SK-N-SH (cell line): ENCODE measurements at regions not wholly inside any gene's neighbourhood (a gene's known extent, or its start where the extent isn't known, plus 50 kb on each side); places are given as distances from the start of the nearest gene placed in this dataset.

Experiments
- CTCF ChIA-PET: fragments of 300-600, 350-600 bp; formaldehyde crosslinking; extraction: SDS; loops from one replicate; lab custom pipeline; 2021; lab: Yijun Ruan, JAX
- POLR2A ChIA-PET: fragments of 350-600 bp; sonication (Branson Sonifier 250); formaldehyde crosslinking; extraction: SDS; loops from one replicate; lab custom pipeline; 2020; ENCODE audit warnings: antibody characterized with exemption, inconsistent platforms; lab: Yijun Ruan, JAX
- DNase-seq: peaks from one replicate; pipeline ENCODE4 v3.0.0; 2012
- H2AFZ ChIP-seq: fragments of 200-600 bp; sonication (generic); 2 replicates; pipeline ENCODE4 v1.8.1; 2016; ENCODE audit warnings: antibody characterized with exemption, mild to moderate bottlenecking, low read depth
- H3F3A ChIP-seq: fragments of 200-600 bp; sonication (generic); replicated peaks from 2 replicates; pipeline ENCODE3; 2016; ENCODE audit warnings: antibody characterized with exemption, mild to moderate bottlenecking; ENCODE audit not compliant: insufficient read depth
- H3K27ac ChIP-seq, 2 experiments: fragments of 200-500 bp in 1 of 2; fragments of 200-600 bp in 1 of 2; sonication (Bioruptor generic) in 1 of 2; sonication (generic), shearing (Covaris generic) in 1 of 2; 2 replicates each; pipeline versions ENCODE4 v1.5.1 to v1.6.1; 2014 to 2016; ENCODE audit warnings: low read depth in 2 of 2, inconsistent platforms in 1 of 2, low read length in 1 of 2, mild to moderate bottlenecking in 1 of 2, mixed read lengths in 1 of 2
- H3K27me3 ChIP-seq: fragments of 200-600 bp; sonication (generic), shearing (Covaris generic); 2 replicates; pipeline ENCODE4 v1.6.1; 2016; ENCODE audit warnings: mixed run types; ENCODE audit not compliant: insufficient read depth
- H3K36me3 ChIP-seq, 2 experiments: fragments of 200-500 bp in 1 of 2; fragments of 200-600 bp in 1 of 2; sonication (Bioruptor generic) in 1 of 2; sonication (generic) in 1 of 2; replicated peaks in 1 of 2; 2 replicates each; pipeline versions ENCODE3 to v1.5.1; 2014 to 2016; ENCODE audit warnings: low read length in 1 of 2, mild to moderate bottlenecking in 1 of 2; ENCODE audit not compliant: insufficient read depth in 2 of 2, control insufficient read depth in 1 of 2
- H3K4me1 ChIP-seq, 2 experiments: fragments of 200-500 bp in 1 of 2; fragments of 200-600 bp in 1 of 2; sonication (Bioruptor generic) in 1 of 2; sonication (generic), shearing (Covaris generic) in 1 of 2; 2 replicates each; pipeline versions ENCODE4 v1.5.1 to v1.6.1; 2014 to 2016; ENCODE audit warnings: low read depth in 1 of 2, low read length in 1 of 2, mixed run types in 1 of 2; ENCODE audit not compliant: insufficient read depth in 2 of 2, control insufficient read depth in 1 of 2
- H3K4me2 ChIP-seq: fragments of 200-600 bp; sonication (generic), shearing (Covaris generic); 2 replicates; pipeline ENCODE4 v1.6.1; 2017; ENCODE audit warnings: mixed run types
- H3K4me3 ChIP-seq, 2 experiments: fragments of 200-500 bp in 1 of 2; fragments of 200-600 bp in 1 of 2; sonication (Bioruptor generic) in 1 of 2; sonication (generic), shearing (Covaris generic) in 1 of 2; 2 replicates each; pipeline versions ENCODE4 v1.5.1 to v1.8.1; 2014 to 2016; ENCODE audit warnings: low read depth in 2 of 2, inconsistent platforms in 1 of 2, low read length in 1 of 2, mild to moderate bottlenecking in 1 of 2, mixed read lengths in 1 of 2, moderate library complexity in 1 of 2
- H3K79me2 ChIP-seq: fragments of 200-600 bp; sonication (generic); 2 replicates; pipeline ENCODE4 v1.8.1; 2017; ENCODE audit warnings: mild to moderate bottlenecking; ENCODE audit not compliant: insufficient read depth
- H3K9ac ChIP-seq: fragments of 200-600 bp; sonication (generic); 2 replicates; pipeline ENCODE4 v1.6.1; 2017; ENCODE audit warnings: mixed run types
- H3K9me2 ChIP-seq: fragments of 200-600 bp; sonication (generic); 2 replicates; pipeline ENCODE4 v1.6.1; 2017; ENCODE audit warnings: mixed run types
- H3K9me3 ChIP-seq: fragments of 200-600 bp; sonication (generic); 2 replicates; pipeline ENCODE4 v1.6.1; 2017; ENCODE audit warnings: mixed run types, mild to moderate bottlenecking, moderate library complexity
- H4K20me1 ChIP-seq: fragments of 200-600 bp; sonication (generic); 2 replicates; pipeline ENCODE4 v1.6.1; 2017; ENCODE audit warnings: mild to moderate bottlenecking, mixed run types; ENCODE audit not compliant: insufficient read depth
- ELF1 ChIP-seq: IDR thresholded peaks from 2 replicates; pipeline ENCODE4 v1.4.0; 2012
- EP300 ChIP-seq, 2 experiments: IDR thresholded peaks; 2 replicates each; pipeline versions ENCODE4 v1.4.0 to v1.6.1; 2012; ENCODE audit warnings: borderline replicate concordance in 1 of 2, low read depth in 1 of 2, low read length in 1 of 2
- EZH2phosphoT487 ChIP-seq: fragments of 200-600 bp; sonication (generic); IDR thresholded peaks from 2 replicates; pipeline ENCODE4 v1.6.1; 2017; ENCODE audit warnings: low read depth, mixed run types, mild to moderate bottlenecking, antibody characterized with exemption, moderate library complexity, borderline replicate concordance
- FOXJ3 ChIP-seq: sonication (generic); formaldehyde crosslinking; IDR thresholded peaks from 2 replicates; pipeline ENCODE4 v1.5.1; 2020; ENCODE audit warnings: mild to moderate bottlenecking, missing genetic modification reagents
- FOXM1 ChIP-seq: IDR thresholded peaks from 2 replicates; pipeline ENCODE4 v1.4.0; 2012; ENCODE audit warnings: low read depth, mild to moderate bottlenecking
- GABPA ChIP-seq: IDR thresholded peaks from 2 replicates; pipeline ENCODE4 v1.4.0; 2012; ENCODE audit warnings: low read depth, mild to moderate bottlenecking
- IRF3 ChIP-seq: fragments of 150-350 bp; IDR thresholded peaks from 2 replicates; pipeline ENCODE4 v1.6.1; 2016; ENCODE audit warnings: mild to moderate bottlenecking, low read depth, low read length
- MAX ChIP-seq: IDR thresholded peaks from 2 replicates; pipeline ENCODE4 v1.4.0; 2012; ENCODE audit warnings: low read depth
- MEF2A ChIP-seq: IDR thresholded peaks from 2 replicates; pipeline ENCODE4 v1.4.0; 2012; ENCODE audit warnings: low read depth, borderline replicate concordance
- MXI1 ChIP-seq: IDR thresholded peaks from 2 replicates; pipeline ENCODE4 v1.6.1; 2012; ENCODE audit warnings: mild to moderate bottlenecking, low read depth, low read length, improper control_type of control experiment
- NRF1 ChIP-seq: IDR thresholded peaks from 2 replicates; pipeline ENCODE4 v1.6.1; 2012; ENCODE audit warnings: low read depth, mild to moderate bottlenecking, low read length
- POLR2AphosphoS5 ChIP-seq: IDR thresholded peaks from 2 replicates; pipeline ENCODE4 v1.6.1; 2012; ENCODE audit warnings: low read depth, low read length
- RCOR1 ChIP-seq: fragments of 150-350 bp; IDR thresholded peaks from 2 replicates; pipeline ENCODE4 v1.6.1; 2017; ENCODE audit warnings: antibody characterized with exemption, low read length
- RFX5 ChIP-seq: IDR thresholded peaks from 2 replicates; pipeline ENCODE4 v1.6.1; 2012; ENCODE audit warnings: mild to moderate bottlenecking, improper control_type of control experiment, low read length
- SMC3 ChIP-seq: IDR thresholded peaks from 2 replicates; pipeline ENCODE4 v1.6.1; 2012; ENCODE audit warnings: low read depth, low read length, improper control_type of control experiment
- TAF1 ChIP-seq: IDR thresholded peaks from 2 replicates; pipeline ENCODE4 v1.6.1; 2012; ENCODE audit warnings: low read depth, mild to moderate bottlenecking, low read length, moderate library complexity, borderline replicate concordance
- TEAD4 ChIP-seq: IDR thresholded peaks from 2 replicates; pipeline ENCODE4 v1.4.0; 2012; ENCODE audit warnings: mild to moderate bottlenecking, borderline replicate concordance; ENCODE audit not compliant: insufficient read depth
- USF1 ChIP-seq: IDR thresholded peaks from 2 replicates; pipeline ENCODE4 v1.4.0; 2012; ENCODE audit warnings: low read depth, borderline replicate concordance
- ZBTB33 ChIP-seq: IDR thresholded peaks from 2 replicates; pipeline ENCODE4 v1.4.0; 2012; ENCODE audit warnings: low read depth, borderline replicate concordance
- WGBS: methylation state at CpG from one replicate; pipeline ENCODE4 v1.1.6; 2017; ENCODE audit warnings: low lambda C conversion rate; 5-methylcytosine and 5-hydroxymethylcytosine counted together

GRCh38 chr2:239726631-239727181 lies 298.4 kb downstream of the NDUFA10 start:
- no peaks in the 10 kb centered on the region for H3K79me2 ChIP-seq
- no peaks in the 10 kb centered on the region for H3K9me2 ChIP-seq
- peak; percentile 67 for DNase-seq
- no peaks in the 10 kb centered on the region for H3K27me3 ChIP-seq
- POLR2A ChIA-PET = no interaction called here
- no peak overlapping the region for H3K9ac ChIP-seq
- H3K4me2 ChIP-seq = no peak overlapping the region
- CTCF ChIA-PET = interaction anchor here (0.9 kb wide), 1 partner anchor 10 kb away, joined by 3 read pairs; no protein-coding TSS in a partner anchor
- no peaks in the 10 kb centered on the region for H3K36me3 ChIP-seq
- H3K4me1 ChIP-seq = peaks cover 0 to 49% of the 10 kb centered on the region in 2 experiments; a peak in 1 of 4 replicates
- H3F3A ChIP-seq = no peaks in the 10 kb centered on the region
- no peak overlapping the region for H2AFZ ChIP-seq
- no peak overlapping the region for H3K4me3 ChIP-seq
- WGBS = no CpG with 5 or more reads among the region's 13 CpGs
- peak overlapping the region in 1 of 2 experiments; percentile 50; a peak in 1 of 4 replicates for H3K27ac ChIP-seq
- H3K9me3 ChIP-seq = no peaks in the 10 kb centered on the region
- TF ChIP-seq MAX (no peak), RFX5 (no peak), USF1 (no peak), MEF2A (no peak), GABPA (no peak), ZBTB33 (no peak), FOXM1 (no peak), ELF1 (no peak), EP300 (IDR thresholded peaks at IDR 0.05; ENCODE audit: borderline replicate concordance in 1 of 2, low read depth in 1 of 2, low read length in 1 of 2) (no peak), TAF1 (no peak), SMC3 (no peak), FOXJ3 (CRISPR knock-in tag) (no peak), IRF3 (no peak), POLR2AphosphoS5 (no peak), EZH2phosphoT487 (no peak), RCOR1 (no peak), MXI1 (no peak), TEAD4 (no peak), NRF1 (no peak)
- H4K20me1 ChIP-seq = no peaks in the 10 kb centered on the region
